Suprapubic skin (tissue), 3 donors: ENCODE measurements at regions not wholly inside any gene's neighbourhood (a gene's known extent, or its start where the extent isn't known, plus 50 kb on each side); places are given as distances from the start of the nearest gene placed in this dataset.

Experiments
- POLR2AphosphoS5 ChIP-seq, 3 donors: sonication (generic); formaldehyde crosslinking; IDR thresholded peaks; one replicate each; pipeline ENCODE4 v1.6.1; 2017; ENCODE audit warnings: antibody characterized with exemption in 3 of 3
- TF ChIP-seq, protein P1 (sequence below), 2 donors: fragments of 200-600 bp in 1 of 2; fragments of 450-650 bp in 1 of 2; sonication (generic) in 1 of 2; IDR thresholded peaks; one replicate each; pipeline ENCODE4 v1.5.1; 2016 to 2019; ENCODE audit warnings: antibody characterized with exemption in 2 of 2, mild to moderate bottlenecking in 1 of 2, moderate library complexity in 1 of 2

DNA sequence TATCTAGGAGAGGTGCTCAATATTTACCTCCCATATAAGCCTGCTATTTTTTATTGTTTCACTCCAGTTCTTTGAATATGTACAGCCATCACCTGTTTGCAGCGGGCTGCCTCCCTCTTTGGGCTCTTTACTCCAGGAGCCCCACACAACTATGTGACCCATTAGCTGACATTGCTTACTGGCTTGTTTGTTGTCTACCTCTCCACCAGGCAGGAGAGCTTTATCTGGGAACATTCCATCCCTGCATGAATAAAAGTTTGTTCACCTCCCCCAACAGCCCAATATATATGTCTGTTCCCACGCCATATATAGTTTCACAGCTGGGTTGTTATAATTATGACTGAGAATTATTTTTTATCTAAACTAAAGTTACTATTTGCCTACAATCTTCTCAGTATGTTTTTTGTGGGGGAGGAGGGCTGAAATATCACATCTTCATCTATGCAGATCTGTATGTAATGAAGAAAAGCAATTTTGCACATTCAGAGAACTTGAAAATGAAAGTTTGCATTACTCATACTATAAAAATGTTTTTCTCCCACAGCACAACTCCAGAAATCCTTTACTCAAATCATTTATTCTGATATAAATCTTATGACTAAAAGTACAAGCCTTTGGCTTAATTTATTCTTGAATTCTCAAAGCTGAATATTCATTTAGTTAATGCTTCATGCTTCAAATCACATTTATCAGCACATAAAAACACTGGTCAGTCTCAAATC is 61.2 kb upstream of the DAPP1 start:
- TF ChIP-seq, protein P1, sequence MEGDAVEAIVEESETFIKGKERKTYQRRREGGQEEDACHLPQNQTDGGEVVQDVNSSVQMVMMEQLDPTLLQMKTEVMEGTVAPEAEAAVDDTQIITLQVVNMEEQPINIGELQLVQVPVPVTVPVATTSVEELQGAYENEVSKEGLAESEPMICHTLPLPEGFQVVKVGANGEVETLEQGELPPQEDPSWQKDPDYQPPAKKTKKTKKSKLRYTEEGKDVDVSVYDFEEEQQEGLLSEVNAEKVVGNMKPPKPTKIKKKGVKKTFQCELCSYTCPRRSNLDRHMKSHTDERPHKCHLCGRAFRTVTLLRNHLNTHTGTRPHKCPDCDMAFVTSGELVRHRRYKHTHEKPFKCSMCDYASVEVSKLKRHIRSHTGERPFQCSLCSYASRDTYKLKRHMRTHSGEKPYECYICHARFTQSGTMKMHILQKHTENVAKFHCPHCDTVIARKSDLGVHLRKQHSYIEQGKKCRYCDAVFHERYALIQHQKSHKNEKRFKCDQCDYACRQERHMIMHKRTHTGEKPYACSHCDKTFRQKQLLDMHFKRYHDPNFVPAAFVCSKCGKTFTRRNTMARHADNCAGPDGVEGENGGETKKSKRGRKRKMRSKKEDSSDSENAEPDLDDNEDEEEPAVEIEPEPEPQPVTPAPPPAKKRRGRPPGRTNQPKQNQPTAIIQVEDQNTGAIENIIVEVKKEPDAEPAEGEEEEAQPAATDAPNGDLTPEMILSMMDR (IDR thresholded peaks at IDR 0.05): no peak
- TF ChIP-seq POLR2AphosphoS5 (IDR thresholded peaks at IDR 0.05): no peak
